HT-29 (cell line): ENCODE measurements at regions not wholly inside any gene's neighbourhood (a gene's known extent, or its start where the extent isn't known, plus 50 kb on each side); places are given as distances from the start of the nearest gene placed in this dataset.

Experiments
- DNase-seq: peaks from one replicate; pipeline ENCODE4 v3.0.0-alpha.2; 2015; ENCODE audit warnings: low spot score

DNA sequence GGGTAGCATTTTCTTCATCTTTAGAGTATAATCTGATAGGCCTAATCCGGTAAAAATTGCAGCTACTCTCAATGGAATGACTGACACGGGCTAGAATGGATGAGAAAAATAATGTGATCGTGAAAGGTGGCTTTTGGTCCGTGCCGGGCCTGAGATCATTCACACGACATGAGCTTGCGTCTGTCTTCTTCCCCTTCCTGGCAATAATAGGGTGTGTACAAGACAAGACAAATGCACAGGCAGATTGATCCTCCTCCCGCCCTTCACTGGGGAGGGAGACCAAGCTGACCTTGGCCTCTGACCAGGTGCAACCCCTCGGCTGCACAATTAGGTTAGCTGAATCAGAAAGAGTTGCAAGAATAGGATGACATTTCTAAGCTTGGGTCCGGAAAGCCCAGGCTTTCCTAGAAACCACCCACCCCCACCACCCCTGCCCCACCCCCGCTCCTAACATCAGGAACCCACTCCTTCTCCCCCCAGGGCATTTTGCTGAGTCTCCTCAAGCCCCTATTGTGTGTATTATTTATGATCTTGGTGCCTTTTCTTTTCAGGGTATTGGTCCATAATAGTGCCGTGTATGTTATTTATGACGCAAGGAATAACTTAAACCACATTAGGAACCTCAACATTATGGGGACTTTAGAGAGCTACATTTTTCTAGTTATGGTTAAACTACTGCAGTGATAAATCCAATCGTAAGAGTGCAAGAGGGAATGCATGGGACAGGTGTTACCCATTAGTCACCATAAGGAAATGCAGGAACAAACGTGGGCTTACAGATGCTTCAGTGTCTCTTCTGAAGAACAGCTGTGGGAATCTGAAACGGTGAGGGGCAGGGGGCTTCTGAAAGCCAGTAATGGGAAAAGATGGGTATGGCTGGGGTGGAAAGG is 540.1 kb upstream of the PSMD7 start:
- DNase-seq = no peak

DNA sequence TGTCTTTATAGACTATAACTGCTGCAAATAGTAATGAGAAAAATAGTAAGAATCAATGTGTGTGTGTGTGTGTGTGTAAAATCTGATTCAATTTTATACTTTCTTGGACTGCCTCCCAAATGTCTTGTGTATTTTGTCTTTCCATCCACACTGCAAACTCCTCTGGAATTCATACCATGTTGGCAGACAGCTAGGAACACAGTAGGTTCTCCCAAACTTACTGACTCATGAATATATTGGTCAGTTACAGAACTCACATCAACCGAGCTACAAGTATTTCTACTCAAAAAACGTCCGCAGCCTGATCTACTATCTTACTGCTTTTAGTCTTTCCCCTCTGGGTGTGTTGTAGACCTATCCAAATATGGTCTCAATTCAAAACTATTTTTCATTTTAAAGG is 542.7 kb upstream of the PSMD7 start:
- no peak for DNase-seq

- DNase-seq = no peak
Measured at GRCh38 chr16:73750639-73751038, 546.0 kb upstream of the PSMD7 start.

DNA sequence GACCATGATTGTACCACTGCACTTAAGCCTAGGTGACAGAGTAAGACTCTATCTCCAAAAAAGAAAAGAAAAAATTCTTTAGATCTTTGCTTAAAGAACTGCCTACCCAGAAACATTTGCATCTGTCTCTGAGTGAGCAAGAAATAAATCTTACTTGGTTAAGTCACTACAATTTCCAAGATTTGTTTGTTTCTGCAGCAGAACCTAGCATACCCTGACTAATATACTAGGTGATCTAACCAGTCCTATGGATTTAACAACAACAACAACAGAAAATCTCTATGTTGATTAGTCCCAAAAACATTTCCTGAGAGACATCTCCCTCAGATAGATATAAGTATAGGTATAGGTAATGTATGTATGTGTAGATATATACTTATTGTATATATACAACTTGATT is 549.3 kb upstream of the PSMD7 start:
- DNase-seq = no peak

- no peak for DNase-seq
Measured at GRCh38 chr16:73746554-73746953, 550.1 kb upstream of the PSMD7 start.

DNA sequence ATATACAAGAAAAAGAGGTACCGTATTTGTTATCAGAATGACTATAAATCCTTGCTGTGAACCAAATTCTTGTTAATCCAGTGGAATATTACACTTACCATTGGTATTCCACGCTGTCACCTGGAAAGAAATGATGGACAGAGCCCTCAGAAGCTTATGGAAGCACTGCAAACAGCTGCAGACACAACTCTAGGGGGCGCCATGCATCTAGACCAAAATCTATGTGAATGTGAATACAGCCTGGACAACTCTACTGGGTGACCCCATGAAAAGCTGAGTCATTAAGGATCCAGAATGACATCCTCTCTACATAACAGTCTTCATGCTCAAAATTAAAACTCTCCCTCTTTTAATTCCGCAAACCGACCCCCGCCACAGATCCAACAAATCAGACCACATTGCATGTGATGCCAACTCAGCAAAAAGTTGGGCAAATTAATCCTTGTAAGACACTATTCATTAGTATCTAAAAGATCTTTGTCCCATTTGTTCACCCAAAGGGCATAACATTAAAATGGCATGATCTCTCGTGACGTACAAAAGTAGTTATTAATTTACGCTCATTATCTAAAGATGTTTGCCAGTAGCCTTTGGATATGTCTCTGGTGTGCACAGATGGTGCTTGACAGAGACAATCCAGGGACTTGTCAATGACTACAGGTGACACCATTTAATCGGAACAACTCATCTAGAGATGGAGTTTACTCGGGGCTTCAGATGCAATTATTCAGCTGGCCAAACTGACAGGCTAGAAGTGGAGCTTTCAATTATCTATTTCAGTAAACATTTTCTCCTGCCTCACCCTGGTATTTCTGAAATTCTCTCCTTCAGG is 552.7 kb upstream of the PSMD7 start:
- DNase-seq = peak; percentile 14

DNA sequence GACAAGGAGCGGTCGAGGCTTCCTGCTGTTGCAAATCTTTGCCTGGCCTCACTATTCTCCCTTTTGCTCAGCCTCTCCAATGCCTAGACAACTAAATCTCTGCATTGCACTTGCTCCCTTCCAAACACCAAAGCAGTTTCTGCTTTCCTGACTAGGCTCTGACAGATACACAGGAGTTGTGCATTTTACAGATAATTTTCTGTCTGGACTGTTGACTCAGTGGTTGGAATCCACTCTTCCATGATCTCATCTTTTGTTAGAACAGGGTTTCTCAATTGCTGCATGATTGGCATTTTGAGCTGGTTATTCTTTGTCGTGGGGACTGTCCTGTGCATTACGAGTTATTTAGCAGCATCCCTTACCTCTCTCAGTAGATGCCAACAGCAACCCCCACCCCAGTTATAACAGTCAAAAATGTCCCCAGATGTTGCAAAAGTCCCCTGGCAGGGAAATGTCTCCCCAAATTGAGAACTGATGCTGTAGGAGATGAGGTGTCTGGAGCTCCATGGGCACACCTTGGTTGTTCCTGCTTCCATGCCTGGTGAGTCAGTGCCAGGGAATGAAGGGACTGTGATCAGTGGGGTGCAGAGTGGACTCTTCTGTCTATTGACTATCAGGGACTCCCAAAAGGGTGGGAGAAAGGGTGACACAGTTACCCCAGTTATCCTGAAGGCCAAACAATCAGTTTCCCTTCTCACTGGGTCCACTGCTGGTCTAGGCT is 557.4 kb upstream of the PSMD7 start:
- no peak for DNase-seq

GRCh38 chr16:73738266-73738665 is 558.3 kb upstream of the PSMD7 start:
- DNase-seq = no peak

- no peak for DNase-seq
Measured at GRCh38 chr16:73737637-73738036, 559.0 kb upstream of the PSMD7 start.

GRCh38 chr16:73735954-73736353 is 560.7 kb upstream of the PSMD7 start:
- DNase-seq = no peak

DNA sequence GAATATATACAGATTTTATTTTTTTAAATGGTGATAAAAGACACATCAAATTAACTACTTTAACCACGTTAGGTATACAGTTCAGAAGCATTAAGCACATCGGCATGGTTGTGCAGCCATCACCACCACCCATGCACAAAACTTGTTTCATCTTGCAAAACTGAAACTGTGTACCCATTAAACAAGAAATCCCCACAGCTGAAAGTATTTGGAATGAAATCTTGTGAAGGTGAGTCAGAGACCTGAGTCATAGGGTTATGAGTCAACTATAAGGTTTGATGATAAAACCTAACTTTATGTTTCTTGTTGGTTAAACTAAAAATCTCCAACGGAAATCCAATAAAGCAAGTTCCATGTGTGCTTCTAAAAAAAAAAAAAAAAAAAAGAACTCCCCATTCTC is 561.6 kb upstream of the PSMD7 start:
- DNase-seq = no peak

GRCh38 chr16:73732681-73733080 is 563.9 kb upstream of the PSMD7 start:
- no peak for DNase-seq

DNA sequence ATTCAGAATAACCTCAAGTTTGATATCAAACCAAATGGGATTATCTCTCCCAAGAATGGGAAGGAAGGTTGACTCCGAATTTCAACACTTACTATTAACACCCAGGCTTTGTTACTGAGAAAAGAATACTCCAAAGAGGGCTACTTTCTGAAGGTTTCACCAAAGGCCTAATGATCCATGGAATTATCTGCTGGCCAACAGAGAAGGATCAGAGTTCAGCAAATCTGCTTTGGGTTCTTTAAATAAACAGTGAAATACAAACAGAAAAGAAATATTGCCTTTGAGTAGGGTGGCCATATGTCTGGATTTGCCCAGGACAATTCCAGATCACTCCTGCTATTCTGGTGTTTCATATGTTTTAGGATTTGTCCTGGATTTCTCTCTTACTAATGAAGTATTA is 564.5 kb upstream of the PSMD7 start:
- no peak for DNase-seq

- no peak for DNase-seq
Measured at GRCh38 chr16:73730481-73731090, 566.0 kb upstream of the PSMD7 start.

- no peak for DNase-seq
Measured at GRCh38 chr16:73725156-73725555, 571.5 kb upstream of the PSMD7 start.

DNA sequence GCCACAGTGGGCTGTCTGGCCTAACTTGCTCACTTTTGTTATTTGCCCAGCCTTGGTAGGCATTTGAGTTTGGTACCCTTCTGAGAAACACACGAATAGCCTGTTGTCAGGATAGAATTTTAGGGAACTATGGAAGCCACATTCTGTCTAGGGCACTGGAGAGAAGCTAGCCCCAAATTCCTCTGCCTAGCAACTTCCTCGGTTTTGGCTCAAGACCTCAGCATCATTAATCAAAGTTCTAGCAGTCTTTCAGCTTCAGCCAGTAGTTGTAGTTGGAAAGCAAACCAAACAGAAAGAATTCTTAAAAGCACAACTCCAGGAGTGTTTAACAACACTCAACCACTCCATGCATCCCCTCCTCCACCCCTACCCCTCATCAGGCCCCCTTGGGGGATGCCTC is 572.1 kb upstream of the PSMD7 start:
- no peak for DNase-seq

DNA sequence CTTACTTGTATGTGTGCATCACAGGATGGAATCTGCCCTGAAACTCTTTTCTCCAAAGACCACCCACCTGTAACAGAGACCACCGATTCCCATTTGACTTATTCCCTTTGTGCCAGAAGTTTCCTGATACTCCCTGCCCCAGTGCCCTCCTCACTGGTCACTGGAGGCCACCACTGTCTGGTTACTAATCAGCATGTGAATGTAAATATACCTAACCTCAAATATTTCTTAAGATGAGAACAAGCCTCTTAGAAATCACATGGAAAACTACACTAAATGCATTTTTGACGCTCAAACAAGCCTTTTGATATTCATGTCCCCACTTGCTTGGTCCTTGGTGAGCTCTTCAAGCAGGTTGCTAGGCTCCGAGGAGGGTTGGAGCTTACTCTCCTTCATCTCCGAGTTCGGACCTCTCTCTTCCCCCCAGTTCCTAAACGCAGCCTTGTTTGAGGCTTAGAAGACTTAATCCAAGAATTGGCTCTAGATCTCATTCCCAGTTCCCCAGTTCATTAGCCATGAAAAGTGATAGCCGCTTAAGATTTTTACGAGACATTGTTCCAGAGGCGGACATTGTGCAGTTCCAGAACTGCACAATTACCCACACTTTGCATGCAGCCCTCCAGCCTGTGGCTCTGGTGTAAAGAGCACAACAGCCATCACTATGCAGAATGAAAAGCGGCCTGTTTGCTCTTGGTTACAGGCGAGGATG is 579.2 kb upstream of the PSMD7 start:
- no peak for DNase-seq

GRCh38 chr16:73714976-73715375 is 581.6 kb upstream of the PSMD7 start:
- DNase-seq = no peak

DNA sequence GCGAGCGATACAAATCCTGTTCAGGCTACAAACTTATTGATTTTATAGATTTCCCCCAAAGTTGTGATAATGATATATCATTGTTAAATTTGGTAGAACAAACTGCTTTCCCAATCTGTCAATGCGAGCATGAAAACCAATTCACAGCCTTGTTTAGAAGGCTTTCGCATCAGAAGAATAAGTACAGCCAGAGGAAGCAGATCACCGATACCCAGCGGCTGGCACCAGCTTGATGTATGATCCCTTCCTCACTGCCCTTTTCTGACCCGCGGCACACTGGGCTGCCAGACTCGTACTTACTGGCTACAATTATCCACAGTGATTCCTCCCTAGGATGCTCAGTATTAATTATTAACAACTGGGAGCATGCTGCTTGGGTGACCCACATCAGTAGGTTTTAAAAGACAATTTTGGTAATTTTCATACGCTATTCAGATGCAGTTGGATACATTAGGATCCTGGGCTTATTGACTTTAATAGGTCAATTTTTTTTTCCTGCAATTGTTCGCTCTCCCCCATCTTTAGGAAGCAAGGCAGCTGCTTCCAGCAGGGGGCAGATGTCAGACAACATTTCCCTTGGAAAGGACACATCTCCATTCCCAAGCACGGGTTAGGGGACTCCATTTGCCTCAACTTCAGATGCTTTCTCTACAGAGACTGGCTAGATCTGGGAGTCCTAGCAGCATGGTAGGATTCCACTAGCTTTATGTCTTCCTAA is 582.7 kb upstream of the PSMD7 start:
- peak; percentile 51 for DNase-seq

GRCh38 chr16:73713251-73713650 is 583.4 kb upstream of the PSMD7 start:
- no peak for DNase-seq
